HG03565 (cell line): ENCODE measurements at regions not wholly inside any gene's neighbourhood (a gene's known extent, or its start where the extent isn't known, plus 50 kb on each side); places are given as distances from the start of the nearest gene placed in this dataset.

ENCODE experiments used
- ATAC-seq: cut with Tn5 transposase; IDR thresholded peaks from one replicate; pipeline ENCODE4 v1.9.1; 2021; ENCODE audit warnings: mild to moderate bottlenecking, moderate library complexity; ENCODE audit not compliant: unreplicated experiment

DNA sequence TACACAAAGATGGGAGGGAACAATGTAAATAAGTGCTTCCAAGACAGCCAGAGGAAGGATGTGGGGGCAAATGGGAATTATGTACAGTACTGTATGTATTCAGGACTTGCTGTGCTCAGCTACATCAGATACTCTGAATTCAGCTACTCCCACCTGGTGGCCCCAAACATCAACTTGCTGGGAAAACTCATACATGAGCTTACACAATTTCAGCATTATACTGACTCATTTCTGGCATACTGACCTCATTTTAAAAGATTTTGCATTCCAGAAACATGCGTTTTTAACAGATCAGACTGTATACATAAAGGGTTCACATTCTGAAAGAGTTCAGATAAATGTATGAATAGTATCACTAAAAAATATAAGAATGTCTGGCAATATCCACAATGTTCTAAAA is 59.7 kb downstream of the GPX5 start:
- no peak for ATAC-seq

GRCh38 chr6:28586324-28586723 is 60.6 kb downstream of the GPX5 start:
- ATAC-seq: no peak

GRCh38 chr6:28586962-28587745 is 61.5 kb downstream of the GPX5 start:
- ATAC-seq: peak; percentile 56

- ATAC-seq: no peak
Observed at GRCh38 chr6:28587746-28588075, 62.0 kb downstream of the GPX5 start.

DNA sequence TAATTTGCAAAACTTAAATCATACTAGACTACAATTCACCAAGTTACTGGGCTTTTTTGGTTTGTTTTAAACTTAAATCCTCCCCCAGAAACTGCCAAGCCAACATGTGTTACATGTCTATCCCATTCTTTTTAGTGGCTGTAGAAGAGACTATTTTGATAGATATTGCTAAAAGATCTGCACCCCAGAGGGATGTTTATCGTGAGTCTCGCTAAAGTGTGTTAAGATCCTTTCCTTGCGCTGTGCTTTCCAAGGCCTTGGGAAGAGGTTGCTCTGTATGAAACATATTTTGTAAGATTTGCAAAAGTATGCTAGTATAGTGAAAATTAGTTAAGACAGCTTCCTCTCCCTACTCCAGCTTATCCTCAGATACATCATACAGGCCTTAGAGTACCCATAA is 63.0 kb downstream of the GPX5 start:
- ATAC-seq: no peak

GRCh38 chr6:28589234-28589956 is 63.7 kb downstream of the GPX5 start:
- peak; percentile 47 for ATAC-seq

DNA sequence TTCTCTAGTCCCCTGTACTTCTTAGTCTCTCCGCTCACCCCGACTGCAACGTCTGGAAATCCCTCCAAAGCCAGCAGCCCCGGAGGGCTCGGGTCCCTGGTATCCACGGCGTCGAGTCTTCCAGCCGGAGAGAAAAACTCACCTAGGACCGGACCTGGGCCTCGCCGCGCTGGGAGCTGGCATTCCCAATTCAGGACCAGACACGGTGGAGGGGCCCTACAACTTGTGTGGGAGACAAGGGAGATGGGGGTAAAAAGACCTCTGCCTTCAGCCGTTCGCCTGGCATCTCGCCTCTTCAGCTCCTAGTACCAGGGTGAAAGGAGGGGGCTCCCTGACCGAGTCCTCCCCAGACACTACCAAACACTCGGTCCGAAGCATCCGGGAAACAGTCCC is 64.3 kb downstream of the GPX5 start:
- no peak for ATAC-seq

- ATAC-seq: no peak
Observed at GRCh38 chr6:28597217-28597835, 71.6 kb downstream of the GPX5 start.

DNA sequence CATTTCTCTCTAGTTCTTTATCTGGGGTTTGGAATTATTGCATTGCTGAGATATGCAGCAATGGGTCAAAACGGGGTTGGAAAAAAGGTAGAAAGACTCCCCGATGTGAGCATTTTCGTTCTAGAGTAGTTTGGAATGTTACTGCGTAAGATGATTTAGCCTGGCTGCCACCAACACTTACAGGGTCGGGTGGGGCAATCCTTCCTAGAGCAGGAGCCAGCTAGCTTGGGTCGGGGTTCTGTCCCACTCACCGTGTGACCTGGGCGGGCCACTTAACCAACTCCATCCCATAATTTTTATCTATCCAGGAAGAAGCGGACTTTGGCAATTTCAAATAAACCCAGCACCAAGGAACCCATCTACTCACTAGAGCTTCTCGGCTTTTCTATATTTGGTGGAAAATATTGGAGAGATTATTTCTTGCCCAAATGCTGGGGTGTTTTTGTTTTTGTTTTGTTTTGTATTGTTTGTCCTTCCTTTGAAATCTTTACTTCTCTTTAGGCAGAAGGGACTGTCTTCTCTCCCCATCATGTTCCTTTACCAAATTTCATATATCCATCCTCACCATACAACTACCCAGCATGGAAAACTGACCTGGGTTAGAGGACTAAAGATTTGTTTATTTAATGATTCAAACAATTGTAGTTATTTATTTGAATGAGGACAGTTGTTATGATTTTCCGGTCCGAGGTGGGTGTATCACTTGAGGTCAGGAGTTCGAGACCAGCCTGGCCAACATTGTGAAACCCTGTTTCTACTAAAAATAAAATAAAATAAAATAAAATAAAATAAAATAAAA is 72.4 kb downstream of the GPX5 start:
- ATAC-seq: no peak

- ATAC-seq: no peak
Observed at GRCh38 chr6:28598757-28599686, 73.3 kb downstream of the GPX5 start.

DNA sequence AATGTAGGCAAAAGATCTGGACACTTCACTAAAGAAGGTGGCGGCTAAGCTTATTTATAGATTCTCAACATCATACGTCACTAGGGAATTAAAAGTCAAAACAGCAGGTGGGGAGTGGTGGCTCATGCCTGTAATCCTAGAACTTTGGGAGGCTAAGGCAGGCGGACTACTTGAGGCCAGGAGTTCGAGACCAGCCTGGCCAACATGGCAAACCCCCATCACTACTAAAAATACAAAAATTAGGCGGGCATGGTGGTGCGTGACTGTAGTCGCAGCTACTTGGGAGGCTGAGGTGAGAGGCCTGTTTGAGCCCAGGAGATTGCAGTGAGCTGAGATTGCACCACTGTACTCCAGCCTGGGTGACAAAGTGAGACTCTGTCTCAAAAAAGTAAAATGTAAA is 74.6 kb downstream of the GPX5 start:
- ATAC-seq: no peak

- ATAC-seq: no peak
Observed at GRCh38 chr6:28603891-28604290, 78.2 kb downstream of the GPX5 start.

DNA sequence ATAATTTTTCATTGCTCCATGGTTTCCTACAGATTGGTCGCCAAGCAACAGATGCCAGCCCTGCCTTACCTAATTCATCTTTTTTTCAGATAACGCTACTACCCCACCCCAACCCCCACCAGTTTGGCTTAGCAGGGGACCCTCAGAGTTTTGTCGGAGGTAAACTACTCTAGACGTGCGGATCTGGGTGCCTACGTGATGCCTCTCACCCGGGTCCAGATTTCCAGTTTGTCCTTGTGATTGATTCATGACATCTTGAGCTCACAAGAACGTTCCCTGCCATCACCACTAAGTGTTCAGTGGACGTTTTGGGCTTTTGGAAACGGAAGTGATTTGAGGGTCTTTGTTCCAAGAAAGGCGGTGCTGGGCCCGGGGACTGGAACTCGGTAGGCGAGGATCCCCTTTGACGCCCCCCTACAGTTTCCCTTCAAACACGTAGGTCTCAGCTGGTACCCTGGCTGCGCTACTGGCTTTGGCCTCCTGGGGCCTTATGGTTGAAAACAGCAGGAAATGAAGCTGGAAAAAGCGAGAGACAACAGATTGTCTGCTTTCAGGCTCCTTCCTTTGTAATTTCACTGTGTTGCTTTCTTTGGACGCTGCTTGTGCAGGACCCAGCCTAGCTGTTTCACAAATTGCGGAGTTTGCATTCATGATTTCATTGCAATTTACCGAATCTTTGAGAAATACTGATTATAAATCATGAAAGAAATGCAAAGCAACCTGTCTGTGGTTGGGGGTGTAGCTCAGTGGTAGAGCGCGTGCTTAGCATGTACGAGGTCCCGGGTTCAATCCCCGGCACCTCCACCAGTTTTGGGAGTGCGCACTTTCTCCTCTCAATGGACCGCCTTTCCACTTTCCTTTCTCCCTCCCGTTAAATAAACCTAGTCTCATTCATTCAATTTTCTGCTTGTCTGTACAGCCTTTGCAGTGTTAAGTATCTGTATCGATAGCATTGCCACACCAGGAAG is 81.0 kb downstream of the GPX5 start:
- no peak for ATAC-seq

GRCh38 chr6:28607990-28608389 is 82.3 kb downstream of the GPX5 start:
- no peak for ATAC-seq

GRCh38 chr6:28609672-28610071 is 84.0 kb downstream of the GPX5 start:
- no peak for ATAC-seq

DNA sequence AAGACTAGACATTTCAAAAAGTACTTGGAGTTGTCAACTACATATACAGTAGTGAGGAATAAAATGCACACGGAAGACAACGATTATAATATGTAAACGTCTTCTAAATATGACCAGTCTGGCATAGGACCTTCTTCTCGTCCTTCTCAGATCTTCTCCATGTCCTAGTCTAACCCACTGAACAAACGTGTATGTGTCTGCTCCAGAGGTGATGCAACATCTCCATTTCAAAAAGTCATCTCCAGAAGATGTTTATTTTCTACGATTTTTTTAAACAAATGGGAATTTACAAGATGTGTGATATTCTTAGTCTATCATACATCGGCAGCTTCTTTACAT is 89.9 kb downstream of the GPX5 start:
- ATAC-seq: no peak

GRCh38 chr6:28615955-28616747 is 90.5 kb downstream of the GPX5 start:
- ATAC-seq: no peak

DNA sequence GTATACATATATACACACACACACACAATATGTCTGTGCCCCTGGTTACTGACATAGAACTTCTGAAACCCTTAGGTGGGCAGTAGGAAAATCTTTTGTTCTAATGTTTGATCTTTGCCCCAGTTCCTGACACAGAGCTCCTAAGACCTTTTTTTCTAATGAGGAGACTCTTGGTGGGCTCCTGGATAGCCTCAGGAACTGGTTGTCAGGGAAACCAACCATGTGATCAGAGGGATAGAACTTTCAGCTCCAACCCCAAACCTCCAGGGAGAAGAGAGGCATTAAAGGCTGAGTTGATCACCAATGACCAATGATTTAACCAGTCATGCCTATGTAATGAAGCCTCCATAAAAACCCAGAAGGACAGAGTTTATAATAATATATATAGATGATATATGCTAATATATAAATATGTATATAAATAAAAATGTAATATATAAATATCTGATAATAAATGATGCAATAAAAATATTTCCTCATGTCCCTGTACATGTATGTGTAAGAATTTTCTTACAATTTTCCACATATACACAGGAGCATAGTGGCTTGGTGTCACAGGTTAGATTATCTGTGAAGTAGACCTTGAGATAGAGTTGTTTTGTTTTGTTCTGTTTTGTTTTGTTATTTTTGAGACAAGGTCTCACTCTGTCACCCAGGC is 93.3 kb downstream of the GPX5 start:
- no peak for ATAC-seq
